Stimulated activated CD4-positive, alpha-beta T cell treated with anti-CD3 and anti-CD28 coated beads, Interleukin-12 subunit alpha, Interleukin-12 subunit beta, amount 100 ng/mL, for 4 hours (primary cell): ENCODE measurements at regions not wholly inside any gene's neighbourhood (a gene's known extent, or its start where the extent isn't known, plus 50 kb on each side); places are given as distances from the start of the nearest gene placed in this dataset.

ENCODE experiments used
- DNase-seq: peaks from one replicate; pipeline ENCODE4 v3.0.0-alpha.2; 2020

DNA sequence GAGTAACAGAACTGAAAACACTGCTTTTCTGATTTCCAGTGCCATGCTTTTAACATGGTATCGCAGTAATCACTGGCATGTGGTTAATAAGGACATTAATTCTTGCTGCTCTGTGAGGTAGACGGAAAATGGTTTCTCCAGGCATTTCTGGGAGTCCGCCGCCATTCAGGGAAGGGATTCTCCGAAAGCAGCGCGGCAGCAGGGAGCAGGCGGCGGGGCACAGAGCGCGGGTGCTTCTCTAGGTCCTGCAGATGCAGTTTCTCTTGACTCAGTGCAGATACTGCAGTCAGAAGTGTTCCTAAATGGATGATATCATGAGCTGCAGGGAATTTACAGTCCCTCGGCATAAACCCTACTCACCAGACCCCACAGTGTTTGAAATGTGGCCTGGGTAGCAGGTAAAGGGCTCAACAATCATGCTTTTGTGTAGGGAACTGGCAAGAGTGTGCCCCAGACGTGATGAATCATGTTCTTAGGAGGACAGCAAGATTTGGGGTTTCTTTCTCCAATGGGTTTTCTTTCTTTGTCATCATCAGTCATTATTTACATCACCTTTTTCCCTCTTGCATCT, 338.6 kb upstream of the ARGLU1 start:
- DNase-seq, result no peak

DNA sequence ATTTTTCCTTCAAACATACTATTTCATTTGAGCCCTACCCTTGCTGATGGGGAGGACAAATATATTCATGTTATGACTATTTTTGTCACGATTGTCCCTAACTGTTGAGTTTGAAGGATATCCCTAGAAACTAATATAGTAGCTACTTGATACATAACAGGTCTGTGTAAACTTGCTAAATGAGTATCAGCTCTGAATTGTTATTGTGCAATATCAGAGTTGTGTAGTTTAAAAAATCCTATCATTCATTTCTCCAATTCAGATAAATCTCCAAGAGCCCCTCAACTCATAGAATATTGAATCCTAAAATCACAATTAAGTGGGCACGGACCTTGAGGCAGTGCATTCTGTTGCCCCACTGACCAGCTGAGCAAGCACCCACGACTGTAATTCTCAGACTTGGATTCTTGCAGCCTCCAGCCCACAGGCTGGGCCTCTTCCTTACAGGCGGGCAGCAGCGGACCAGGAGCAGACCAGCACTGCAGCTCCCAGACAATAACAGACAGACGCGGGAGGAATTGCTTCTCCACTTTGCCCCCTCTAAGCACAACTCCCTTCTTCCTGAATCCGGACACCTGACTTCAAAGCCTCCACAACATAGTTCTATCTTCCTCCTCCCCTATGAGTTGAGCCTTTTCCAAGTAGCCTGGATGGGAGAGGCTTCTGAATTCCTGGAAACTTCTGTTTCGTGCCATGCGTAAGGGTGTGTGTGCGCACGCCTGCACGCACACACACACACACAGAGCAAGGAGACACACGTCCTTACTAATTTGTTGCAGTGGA, 337.6 kb upstream of the ARGLU1 start:
- DNase-seq, result no peak

DNA sequence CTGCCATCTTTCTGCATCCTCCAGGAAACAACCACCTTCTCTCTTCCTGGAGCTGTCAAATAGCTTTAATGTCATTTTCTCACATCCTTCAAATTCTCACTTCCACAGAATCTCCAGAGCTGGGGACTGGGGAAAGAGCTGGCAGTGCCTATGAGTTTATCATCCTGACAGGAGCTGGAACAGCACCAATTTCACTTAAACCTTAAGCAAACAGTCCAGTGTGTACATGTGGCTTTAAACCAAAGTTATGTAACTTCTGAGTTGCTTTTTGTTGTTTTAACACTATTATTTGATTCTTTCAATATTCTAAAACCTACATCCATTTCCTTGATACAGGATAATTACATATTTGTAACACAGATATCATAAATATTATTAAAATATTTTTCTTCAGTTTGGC, 331.5 kb upstream of the ARGLU1 start:
- no peak for DNase-seq

DNA sequence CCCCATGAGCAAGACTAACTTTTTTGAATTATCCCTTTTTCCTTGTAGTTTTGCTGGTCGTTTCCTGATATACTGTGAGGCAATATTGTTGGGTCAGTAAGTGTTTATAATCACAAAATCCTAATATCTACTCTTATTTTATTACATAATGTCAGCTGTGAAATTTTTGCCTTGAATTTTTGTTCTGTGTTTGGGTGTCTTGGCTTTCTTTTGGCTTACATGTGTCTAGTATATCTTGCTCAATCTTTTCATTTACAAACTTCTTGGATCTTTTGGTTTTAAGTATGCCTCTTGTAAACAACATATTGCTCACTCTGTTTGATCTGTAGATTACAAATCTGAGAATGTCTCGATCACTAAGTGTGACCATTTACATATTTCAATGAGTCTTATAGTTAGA, 330.3 kb upstream of the ARGLU1 start:
- DNase-seq, result no peak

DNA sequence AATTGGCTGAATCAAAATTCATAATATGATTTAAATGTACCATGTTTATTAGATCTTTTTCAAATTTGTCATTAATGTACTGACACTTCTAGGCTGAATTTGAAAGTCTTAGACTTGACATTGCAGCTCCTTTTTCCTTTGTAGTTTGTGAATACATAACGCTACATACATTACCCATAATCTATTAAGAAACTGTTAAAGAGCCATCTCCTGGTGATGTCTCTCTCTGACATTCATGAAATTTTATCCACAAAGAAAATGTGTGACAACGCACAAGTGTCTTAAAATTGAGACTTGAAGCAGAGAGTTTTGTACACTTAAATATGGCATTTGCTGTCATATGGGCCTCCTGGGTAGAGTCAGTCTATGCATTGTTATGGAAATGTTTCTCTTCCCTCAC, 320.2 kb upstream of the ARGLU1 start:
- no peak for DNase-seq

DNA sequence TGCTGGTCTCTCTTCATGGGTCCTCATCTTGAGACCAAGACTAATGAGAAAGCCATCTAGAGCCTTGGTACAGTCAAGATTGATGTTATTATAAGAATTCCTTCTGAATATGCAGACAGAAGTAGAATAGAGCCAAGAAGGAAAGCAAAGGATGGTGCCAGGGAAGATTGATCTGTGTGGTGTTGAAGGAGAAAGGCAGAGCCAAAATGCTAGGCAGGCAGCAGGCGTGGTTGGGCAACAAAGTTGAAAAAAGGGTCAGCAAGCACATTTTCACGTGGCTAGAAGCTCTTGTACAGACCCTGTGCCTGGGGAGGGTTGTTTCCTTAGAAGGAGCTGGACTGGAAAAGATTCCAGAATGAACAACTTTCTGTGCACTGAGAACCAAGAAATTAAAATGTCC, 319.7 kb upstream of the ARGLU1 start:
- DNase-seq, result no peak

DNA sequence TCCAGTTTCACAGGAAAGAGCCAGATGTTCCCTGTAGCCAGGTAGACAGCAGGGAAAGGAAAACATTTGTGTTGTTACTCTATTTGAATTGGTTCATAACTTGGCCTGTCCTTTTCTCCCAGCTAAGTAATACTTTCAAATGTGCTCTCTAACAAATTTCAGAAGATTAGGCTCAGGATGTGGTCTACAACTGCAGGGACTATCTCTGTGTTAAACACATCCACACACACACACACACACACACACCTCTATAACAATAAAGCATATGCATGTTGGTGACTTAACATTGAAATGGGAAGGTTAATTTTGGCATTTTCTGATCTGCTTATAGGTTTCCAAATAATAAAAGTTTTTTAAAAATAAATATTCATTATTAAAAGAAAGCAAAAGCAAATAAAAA, 316.0 kb upstream of the ARGLU1 start:
- no peak for DNase-seq

DNA sequence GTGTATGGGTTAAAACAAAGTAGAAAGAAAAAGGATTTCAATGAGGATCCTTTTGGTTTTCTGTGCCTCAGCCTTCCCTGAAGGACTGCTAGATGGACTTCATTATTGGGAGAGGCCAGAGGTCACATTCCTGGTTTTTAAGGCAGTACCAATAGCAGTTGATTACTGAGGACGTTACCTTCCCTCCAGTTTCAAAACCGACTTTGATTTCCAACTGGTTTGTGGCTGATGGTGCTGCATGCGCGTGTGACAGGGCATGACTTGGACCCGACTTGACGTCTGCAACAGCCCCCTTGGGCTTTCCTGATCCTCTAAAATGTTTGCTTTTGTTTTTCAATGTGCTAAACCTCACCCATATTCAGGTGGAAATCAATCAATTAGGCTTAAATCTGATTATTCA, 314.3 kb upstream of the ARGLU1 start:
- DNase-seq, result no peak

DNA sequence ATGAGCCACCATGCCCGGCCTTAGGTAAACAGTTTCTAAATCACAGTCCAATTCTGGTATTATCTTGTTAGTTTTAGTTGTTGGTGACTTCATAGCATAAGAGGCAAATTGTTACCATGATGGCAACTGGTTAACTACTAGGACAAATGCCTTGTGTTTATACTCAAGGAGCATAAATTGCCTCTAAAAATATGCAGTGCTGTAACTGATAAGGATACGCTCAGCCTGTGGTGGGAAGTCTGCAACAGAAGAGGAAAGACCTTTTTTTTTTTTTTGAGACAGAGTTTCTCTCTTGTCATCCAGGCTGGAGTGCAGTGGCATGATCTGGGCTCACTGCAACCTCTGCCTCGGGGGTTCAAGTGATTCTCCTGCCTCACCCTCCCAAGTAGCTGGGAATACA, 311.9 kb upstream of the ARGLU1 start:
- no peak for DNase-seq

DNA sequence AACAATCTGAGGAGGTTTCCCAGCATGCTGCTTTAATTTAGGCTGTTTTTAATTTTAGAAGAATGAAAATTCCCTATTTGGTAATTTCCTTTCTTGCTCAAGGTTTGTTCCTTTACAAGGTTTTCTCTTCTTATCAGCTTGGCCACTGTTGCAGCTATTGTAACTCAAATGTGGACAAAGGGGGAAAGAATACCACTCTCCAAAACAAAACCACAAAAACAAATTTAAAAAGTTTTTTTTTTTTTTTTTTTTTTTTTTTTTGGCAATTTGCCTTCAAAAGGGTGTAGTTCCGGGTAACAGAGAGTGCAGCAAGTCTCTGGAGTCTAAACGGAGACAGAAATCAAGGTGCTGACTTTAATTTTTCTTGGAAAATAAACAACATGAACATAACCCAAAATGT, 306.4 kb upstream of the ARGLU1 start:
- no peak for DNase-seq

DNA sequence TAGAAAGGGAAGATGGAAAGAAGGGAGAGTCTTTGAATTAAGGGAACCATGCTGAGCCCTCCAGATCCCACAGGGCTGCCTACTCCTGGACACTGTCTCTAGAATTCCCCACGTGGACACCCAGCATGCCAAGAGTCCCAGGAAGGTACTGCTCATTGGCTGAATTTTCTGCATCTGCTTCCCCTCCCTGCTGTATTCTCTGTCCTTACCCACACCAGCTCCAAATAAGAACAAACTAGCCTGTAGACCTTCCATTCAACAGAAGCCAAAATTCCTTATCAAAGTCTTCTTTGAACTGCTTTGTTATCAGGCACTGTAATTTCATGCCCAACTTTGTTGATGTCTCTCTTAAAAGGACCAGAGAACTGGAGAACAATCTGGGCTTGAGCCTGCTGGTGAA, 305.9 kb upstream of the ARGLU1 start:
- no peak for DNase-seq

DNA sequence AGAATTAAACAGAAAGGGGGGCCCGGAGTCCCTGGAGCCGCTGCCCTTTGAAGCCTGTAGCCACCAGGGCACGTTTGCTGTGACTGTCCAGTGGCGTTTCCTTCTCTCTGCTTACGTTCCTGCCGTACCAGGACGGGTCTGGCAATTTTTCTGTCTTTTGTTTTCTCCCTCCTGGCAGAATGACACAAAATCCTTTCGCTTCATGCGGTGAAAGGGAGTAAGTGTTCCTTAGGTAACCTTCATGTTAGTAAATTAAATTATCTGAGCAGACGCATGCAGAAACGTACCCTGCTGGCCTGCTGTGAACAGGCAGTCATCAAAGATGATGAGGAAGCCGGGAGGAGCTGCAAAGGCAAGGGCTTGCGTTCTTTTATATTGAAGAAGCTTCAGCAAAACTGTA, 299.3 kb upstream of the ARGLU1 start:
- no peak for DNase-seq

DNA sequence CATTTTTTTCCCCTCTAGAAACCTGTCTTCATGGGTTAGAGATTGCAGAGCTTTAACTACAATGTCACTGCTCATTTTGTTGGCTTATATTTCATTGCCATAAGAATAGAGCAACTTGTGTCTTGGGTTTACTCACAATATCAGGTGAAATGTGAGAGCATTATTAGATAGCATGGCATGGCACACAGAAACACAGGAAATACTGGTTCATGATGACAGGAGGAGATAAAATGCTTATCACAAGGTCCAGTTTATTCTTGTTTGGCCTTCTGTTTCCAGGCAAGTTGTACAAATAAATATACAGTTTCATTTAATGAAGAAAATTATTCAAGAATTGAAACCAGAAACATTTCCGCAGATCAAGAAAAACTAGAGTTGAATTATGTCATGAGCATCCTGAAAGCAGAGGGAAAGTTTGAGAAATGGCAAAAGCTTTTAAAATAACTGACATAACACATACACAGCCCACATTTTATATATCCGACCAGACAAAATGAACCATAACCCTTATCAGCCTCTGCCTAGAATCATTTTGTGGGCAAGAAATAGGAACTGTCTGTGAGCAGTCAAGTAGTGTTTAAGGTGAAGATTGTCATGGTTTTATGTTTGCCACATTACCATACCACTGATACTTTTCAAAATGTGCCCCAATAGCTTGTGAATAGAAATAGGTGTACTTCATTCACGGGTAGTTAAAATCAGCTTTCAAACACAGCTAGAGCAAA, 297.9 kb upstream of the ARGLU1 start:
- no peak for DNase-seq

DNA sequence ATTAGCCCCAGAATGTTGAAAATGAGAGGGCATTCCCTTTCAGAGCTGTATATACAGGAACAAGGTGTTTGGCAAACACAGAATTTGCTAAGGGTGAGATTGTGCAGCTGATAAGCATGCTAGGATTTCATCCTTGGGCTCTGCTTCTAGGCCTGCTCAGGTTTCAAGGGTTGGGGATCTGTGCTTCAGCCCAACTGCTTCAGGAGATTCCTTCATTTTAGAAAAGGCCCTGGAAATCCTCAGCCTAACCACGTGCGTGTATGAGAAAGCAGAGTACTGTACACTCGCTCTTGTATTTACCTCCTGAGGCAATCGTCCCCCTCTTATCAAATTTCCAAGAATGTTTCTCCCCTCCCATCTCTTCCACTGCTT, 291.6 kb upstream of the ARGLU1 start:
- DNase-seq, result no peak

DNA sequence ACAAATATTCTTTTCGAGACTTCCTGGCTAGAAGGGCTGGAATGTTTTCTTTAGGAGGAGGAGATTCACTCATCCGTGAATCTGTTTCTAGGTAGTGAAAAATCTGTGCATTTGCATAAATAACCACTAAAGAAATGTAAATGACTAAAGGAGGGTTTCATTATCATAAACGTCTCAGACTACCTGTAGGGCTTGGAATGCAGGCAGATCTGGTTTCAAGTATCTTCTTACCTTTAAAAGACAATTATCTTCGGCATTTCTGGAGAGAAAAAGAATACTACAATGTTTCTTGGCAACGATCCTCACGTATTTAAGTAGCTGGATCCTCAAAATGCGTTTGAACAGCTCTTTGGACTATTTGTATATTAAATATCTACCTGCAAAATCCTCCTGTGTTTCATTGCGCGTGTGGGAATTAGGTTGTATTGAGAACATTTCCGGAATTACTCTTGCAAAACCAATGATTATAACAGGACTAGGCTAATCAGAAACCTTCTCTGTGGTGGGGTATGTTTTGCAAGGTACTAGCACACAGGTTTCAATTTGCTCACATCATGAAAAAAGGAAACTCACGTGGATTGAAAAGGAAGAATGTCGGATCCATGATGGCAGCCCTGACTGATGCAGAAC, 291.1 kb upstream of the ARGLU1 start:
- DNase-seq, result no peak

DNA sequence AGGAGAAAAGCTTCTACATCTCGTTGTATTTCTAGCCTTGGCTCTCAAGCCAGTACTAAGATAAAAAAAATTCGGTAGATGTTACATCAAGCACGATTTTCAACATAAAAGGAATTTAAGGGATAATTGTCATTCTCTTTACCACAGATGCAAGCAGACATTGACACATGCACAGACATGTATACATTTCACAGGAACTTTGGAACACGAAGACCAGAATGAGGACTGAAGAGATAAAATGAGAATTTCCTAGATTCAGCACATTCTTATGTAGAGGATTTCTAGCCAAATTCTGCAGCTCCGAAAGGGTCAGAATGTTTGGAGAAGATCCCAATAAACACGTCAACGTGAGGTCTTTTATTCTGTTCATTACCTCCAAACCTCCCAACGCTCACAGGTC, 284.5 kb upstream of the ARGLU1 start:
- DNase-seq, result no peak

DNA sequence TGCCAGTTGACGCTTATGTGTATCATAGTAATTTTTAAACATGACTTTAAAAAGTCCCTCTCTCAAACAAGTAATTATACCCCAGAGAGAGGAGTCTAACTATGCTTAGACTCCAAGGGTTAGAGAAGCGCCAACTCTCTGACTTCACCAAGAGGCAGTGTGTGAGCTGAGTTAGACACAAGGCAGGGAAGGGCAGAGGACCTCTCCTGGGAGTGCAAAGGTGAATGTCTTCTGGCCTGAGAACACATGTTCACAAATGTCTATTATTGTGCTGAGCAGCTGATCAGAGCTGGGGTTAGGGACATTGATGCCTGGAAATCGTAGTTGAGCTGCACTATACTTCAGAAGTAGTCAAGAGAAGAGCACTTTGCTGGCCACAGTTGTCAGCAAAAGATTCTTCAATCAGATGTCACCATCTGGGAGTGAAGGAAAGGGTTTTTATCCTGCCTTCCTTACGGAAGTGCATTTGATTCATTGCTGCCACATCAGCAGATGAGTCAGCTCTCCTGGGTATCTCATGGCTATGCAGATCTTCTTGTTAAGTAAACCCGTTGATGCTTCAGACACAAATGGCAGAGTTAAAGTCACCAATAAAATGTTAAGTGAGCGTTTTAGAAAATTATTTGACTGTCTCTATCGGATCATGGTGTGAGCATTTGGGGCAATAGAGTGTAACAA, 283.2 kb upstream of the ARGLU1 start:
- no peak for DNase-seq

DNA sequence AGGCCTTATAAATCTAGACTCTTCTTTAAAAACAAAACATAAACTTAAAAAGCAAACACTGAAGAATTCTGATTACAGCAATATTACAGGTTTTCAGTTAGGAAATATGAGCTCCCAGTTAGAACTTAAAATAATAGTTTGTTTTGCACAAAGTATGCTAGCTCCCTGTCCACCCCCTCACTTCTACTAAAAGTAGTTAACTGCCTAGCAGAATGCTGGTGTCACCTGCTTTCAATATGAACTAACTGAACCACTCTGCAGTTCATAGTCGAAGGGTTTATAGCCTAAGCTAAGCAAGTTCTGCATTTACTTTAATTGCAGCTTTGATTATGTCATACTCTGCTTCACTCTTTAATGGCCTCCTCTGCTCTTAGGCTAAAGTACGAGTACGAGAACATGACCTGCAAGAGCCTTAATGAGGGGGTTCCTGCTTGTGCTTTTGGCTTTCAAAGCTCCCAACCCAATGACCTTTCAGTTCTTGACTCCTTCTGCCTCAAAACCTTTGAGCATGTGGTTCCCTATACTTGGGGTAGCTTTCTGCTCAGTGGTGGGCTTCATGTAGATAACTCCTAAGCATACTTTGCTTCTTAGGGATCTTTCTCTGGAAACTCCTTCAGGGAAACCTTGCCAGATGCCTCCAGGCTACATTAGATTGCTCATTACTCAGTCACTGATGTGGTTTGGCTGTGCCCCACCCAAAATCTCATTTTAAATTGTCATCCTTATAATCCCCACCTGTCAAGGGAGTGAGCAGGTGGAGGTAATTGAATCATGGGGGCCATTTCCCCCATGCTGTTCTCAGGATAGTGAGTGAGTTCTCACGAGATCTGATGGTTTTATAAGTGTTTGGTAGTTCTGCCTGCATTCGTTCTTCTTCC, 278.9 kb upstream of the ARGLU1 start:
- DNase-seq, result no peak

DNA sequence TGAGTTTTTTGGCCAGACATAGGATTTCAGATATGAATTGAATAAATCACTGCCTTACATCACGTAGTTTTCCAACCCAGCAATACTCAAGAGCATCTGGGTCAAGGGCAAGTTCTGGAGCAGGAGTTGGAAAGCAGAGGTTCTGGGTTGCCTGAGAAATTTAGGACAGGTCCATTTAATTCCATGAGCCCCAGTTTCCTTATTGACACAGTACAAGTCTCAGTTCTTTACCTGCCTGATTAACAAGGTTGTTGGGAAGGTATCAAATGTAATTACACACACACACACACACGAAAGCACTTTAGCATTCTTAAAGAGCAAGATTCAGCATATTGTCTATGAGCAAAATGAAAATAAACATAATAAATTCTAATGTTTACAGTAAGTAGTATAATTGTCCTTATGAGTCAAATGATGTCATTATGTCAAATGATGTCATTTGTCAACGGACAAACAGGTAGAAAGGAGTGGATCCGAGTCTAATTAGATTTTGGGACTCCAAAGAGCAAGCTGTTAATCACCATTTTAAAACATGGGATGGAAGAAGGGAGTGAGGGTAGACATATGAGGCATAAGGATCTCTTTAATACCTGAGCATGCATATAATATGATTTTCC, 268.4 kb upstream of the ARGLU1 start:
- DNase-seq, result no peak

DNA sequence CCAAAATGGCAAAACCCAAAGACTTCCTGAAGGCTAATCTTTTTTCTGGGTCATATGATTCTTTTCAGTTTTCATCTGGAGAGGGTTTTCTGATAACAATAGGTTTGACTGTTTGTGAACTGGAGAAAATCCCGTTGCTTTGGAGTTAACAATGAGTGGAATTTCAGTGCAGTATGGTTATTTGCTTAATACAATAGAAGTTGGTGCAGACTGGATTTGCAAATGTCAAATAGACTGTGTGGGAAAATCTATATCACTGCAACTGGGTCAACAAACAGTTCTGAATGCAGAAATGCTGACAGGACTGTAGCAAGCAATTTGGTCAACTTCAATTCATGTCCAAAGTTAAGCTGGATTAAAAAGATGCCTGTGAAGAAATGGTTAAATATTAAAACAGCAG, 267.5 kb upstream of the ARGLU1 start:
- DNase-seq, result no peak

DNA sequence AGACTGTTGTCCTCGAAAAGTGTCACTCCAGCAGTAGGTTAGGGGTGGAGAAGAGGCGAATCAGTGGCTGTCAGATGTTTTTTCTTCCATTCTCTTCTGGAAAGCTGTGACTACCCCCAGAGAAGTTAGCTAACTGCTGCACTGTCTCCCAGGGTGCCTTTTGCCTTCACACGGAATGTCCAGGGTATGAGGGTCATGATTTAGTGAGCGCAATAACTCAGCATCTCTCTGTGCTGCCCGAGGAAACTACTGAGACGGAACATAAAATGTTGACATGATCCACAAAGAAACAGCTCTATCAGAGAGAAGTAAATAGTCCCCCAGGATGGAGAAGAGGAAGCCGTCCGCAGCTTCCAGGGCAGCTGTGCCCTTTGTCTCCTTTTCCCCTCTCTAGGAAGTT, 254.0 kb upstream of the ARGLU1 start:
- no peak for DNase-seq
